IMR-90 (cell line): ENCODE measurements at regions not wholly inside any gene's neighbourhood (a gene's known extent, or its start where the extent isn't known, plus 50 kb on each side); places are given as distances from the start of the nearest gene placed in this dataset.

Experiments used
- ATAC-seq: fragments of 200-7000 bp; cut with Tn5 transposase; 2 replicates; pipeline ENCODE4 v1.9.1; 2020; ENCODE audit warnings: low read depth, mild to moderate bottlenecking, moderate library complexity
- BruUV-seq: library from RNA; stranded (reverse); fragments of 400-500 nt; replicated peaks from 2 replicates; lab custom pipeline; 2021; lab: Mats Ljungman, UMichigan
- CTCF ChIA-PET: fragments of 300-600 bp; formaldehyde crosslinking; extraction: SDS; loops from one replicate; lab custom pipeline; 2021; ENCODE audit warnings: antibody characterized with exemption; lab: Yijun Ruan, JAX
- POLR2A ChIA-PET: fragments of 300-600 bp; sonication (Branson Sonifier 250); formaldehyde crosslinking; loops from one replicate; lab custom pipeline; 2022; ENCODE audit warnings: antibody characterized with exemption; ENCODE audit not compliant: unreplicated experiment; lab: Charles Lee
- DNase-seq: peaks from one replicate; pipeline ENCODE4 v3.0.0; 2013
- H2AFZ ChIP-seq: replicated peaks from 2 replicates; pipeline ENCODE3; 2013; ENCODE audit warnings: low read length, mild to moderate bottlenecking; ENCODE audit not compliant: poor library complexity
- H2AK5ac ChIP-seq: 2 replicates; pipeline ENCODE4 v1.6.1; 2013; ENCODE audit warnings: low read depth, low read length, inconsistent platforms
- H2AK9ac ChIP-seq: replicated peaks from 2 replicates; pipeline ENCODE3; 2013; ENCODE audit warnings: mild to moderate bottlenecking, low read depth, low read length, moderate library complexity; ENCODE audit not compliant: poor library complexity
- H2BK120ac ChIP-seq: 2 replicates; pipeline ENCODE4 v1.6.1; 2013; ENCODE audit warnings: low read depth, low read length, inconsistent platforms
- H2BK15ac ChIP-seq: 3 replicates; pipeline ENCODE4 v1.6.1; 2013; ENCODE audit warnings: low read depth, low read length, inconsistent platforms
- H2BK20ac ChIP-seq: 2 replicates; pipeline ENCODE4 v1.6.1; 2013; ENCODE audit warnings: low read depth, mild to moderate bottlenecking, inconsistent platforms, low read length, moderate library complexity
- H2BK5ac ChIP-seq: 2 replicates; pipeline ENCODE4 v1.6.1; 2013; ENCODE audit warnings: mild to moderate bottlenecking, low read depth, low read length, inconsistent platforms; ENCODE audit not compliant: poor library complexity, severe bottlenecking
- H3K14ac ChIP-seq: replicated peaks from 2 replicates; pipeline ENCODE4 v1.6.1; 2013; ENCODE audit warnings: low read depth, low read length, inconsistent platforms
- H3K18ac ChIP-seq: 2 replicates; pipeline ENCODE4 v1.6.1; 2013; ENCODE audit warnings: low read depth, low read length, control low read depth
- H3K23ac ChIP-seq: 2 replicates; pipeline ENCODE4 v1.6.1; 2013; ENCODE audit warnings: low read depth, low read length, inconsistent platforms
- H3K27ac ChIP-seq: 2 replicates; pipeline ENCODE4 v1.5.1; 2013; ENCODE audit warnings: mild to moderate bottlenecking, control low read depth, low read length; ENCODE audit not compliant: insufficient read depth
- H3K27me3 ChIP-seq: 2 replicates; pipeline ENCODE4 v1.6.1; 2013; ENCODE audit warnings: low read length; ENCODE audit not compliant: control insufficient read depth, insufficient read depth
- H3K36me3 ChIP-seq: 2 replicates; pipeline ENCODE4 v1.6.1; 2013; ENCODE audit warnings: low read length, mixed read lengths; ENCODE audit not compliant: control insufficient read depth, insufficient read depth
- H3K4ac ChIP-seq: 2 replicates; pipeline ENCODE4 v1.6.1; 2013; ENCODE audit warnings: low read depth, low read length, inconsistent platforms
- H3K4me1 ChIP-seq: 2 replicates; pipeline ENCODE4 v1.6.1; 2013; ENCODE audit warnings: low read length, mixed read lengths; ENCODE audit not compliant: control insufficient read depth, insufficient read depth
- H3K4me2 ChIP-seq: 2 replicates; pipeline ENCODE4 v1.6.1; 2013; ENCODE audit warnings: low read depth, mild to moderate bottlenecking, control low read depth, low read length, moderate library complexity
- H3K4me3 ChIP-seq: 2 replicates; pipeline ENCODE4 v1.5.1; 2013; ENCODE audit warnings: low read depth, mild to moderate bottlenecking, control low read depth, low read length, moderate library complexity; ENCODE audit not compliant: insufficient read depth
- H3K56ac ChIP-seq: 2 replicates; pipeline ENCODE4 v1.6.1; 2013; ENCODE audit warnings: low read length, inconsistent platforms; ENCODE audit not compliant: insufficient read depth; ENCODE audit errors: extremely low read depth
- H3K79me1 ChIP-seq, 2 experiments: 2 replicates each; pipeline ENCODE4 v1.6.1; 2013; ENCODE audit warnings: low read length in 2 of 2, inconsistent platforms in 1 of 2, low read depth in 1 of 2
- H3K9ac ChIP-seq: 2 replicates; pipeline ENCODE4 v1.6.1; 2013; ENCODE audit warnings: low read depth, low read length, control low read depth
- H3K9me1 ChIP-seq: 2 replicates; pipeline ENCODE4 v1.6.1; 2013; ENCODE audit warnings: low read length, inconsistent platforms; ENCODE audit not compliant: insufficient read depth
- H3K9me3 ChIP-seq: 2 replicates; pipeline ENCODE4 v1.6.1; 2013; ENCODE audit warnings: low read length; ENCODE audit not compliant: control insufficient read depth, insufficient read depth
- H4K20me1 ChIP-seq: 2 replicates; pipeline ENCODE4 v1.6.1; 2013; ENCODE audit warnings: low read length, inconsistent platforms; ENCODE audit not compliant: insufficient read depth
- H4K5ac ChIP-seq: 2 replicates; pipeline ENCODE4 v1.6.1; 2013; ENCODE audit warnings: mild to moderate bottlenecking, low read depth, low read length, control low read depth
- H4K8ac ChIP-seq, 2 experiments: 2 replicates each; pipeline ENCODE4 v1.6.1; 2013; ENCODE audit warnings: low read depth in 2 of 2, low read length in 2 of 2, control low read depth in 1 of 2, inconsistent platforms in 1 of 2
- H4K91ac ChIP-seq: 2 replicates; pipeline ENCODE4 v1.6.1; 2013; ENCODE audit warnings: low read depth, low read length, inconsistent platforms; ENCODE audit not compliant: insufficient read depth
- BHLHE40 ChIP-seq: fragments of 150-350 bp; IDR thresholded peaks from 2 replicates; pipeline ENCODE4 v1.6.1; 2016; ENCODE audit warnings: mild to moderate bottlenecking, low read depth, low read length
- CHD1 ChIP-seq: IDR thresholded peaks from 2 replicates; pipeline ENCODE4 v1.6.1; 2012; ENCODE audit warnings: low read depth, low read length, improper control_type of control experiment
- CTCF ChIP-seq: conservative IDR thresholded peaks from 2 replicates; pipeline ENCODE4 v1.5.1; 2012; ENCODE audit warnings: mild to moderate bottlenecking, low read depth, low read length, improper control_type of control experiment
- ELK1 ChIP-seq: fragments of 150-350 bp; IDR thresholded peaks from 2 replicates; pipeline ENCODE4 v1.6.1; 2016; ENCODE audit warnings: low read depth, mild to moderate bottlenecking, low read length, moderate library complexity, borderline replicate concordance
- FOS ChIP-seq: fragments of 150-350 bp; IDR thresholded peaks from 2 replicates; pipeline ENCODE4 v1.6.1; 2016; ENCODE audit warnings: low read depth, low read length
- MAFK ChIP-seq: IDR thresholded peaks from 2 replicates; pipeline ENCODE4 v1.6.1; 2012; ENCODE audit warnings: low read depth, low read length, improper control_type of control experiment
- MAZ ChIP-seq: IDR thresholded peaks from 2 replicates; pipeline ENCODE4 v1.6.1; 2012; ENCODE audit warnings: low read depth, mild to moderate bottlenecking, low read length, improper control_type of control experiment, moderate library complexity, borderline replicate concordance
- MXI1 ChIP-seq: IDR thresholded peaks from 2 replicates; pipeline ENCODE4 v1.6.1; 2012; ENCODE audit warnings: low read depth, mild to moderate bottlenecking, low read length, moderate library complexity, borderline replicate concordance
- NFE2L2 ChIP-seq: fragments of 150-350 bp; IDR thresholded peaks from 2 replicates; pipeline ENCODE4 v1.6.1; 2016; ENCODE audit warnings: low read depth, mild to moderate bottlenecking, low read length
- POLR2A ChIP-seq: IDR thresholded peaks from 2 replicates; pipeline ENCODE4 v1.6.1; 2012; ENCODE audit warnings: mild to moderate bottlenecking, low read depth, low read length
- RAD21 ChIP-seq: IDR thresholded peaks from 2 replicates; pipeline ENCODE4 v1.6.1; 2012; ENCODE audit warnings: low read length, improper control_type of control experiment
- RCOR1 ChIP-seq: IDR thresholded peaks from 2 replicates; pipeline ENCODE4 v1.6.1; 2012; ENCODE audit warnings: mild to moderate bottlenecking, low read length, improper control_type of control experiment; ENCODE audit not compliant: insufficient replicate concordance
- RFX5 ChIP-seq: IDR thresholded peaks from 2 replicates; pipeline ENCODE4 v1.8.0; 2012; ENCODE audit warnings: low read depth, mild to moderate bottlenecking, low read length, moderate library complexity
- SMC3 ChIP-seq: fragments of 150-350 bp; IDR thresholded peaks from 2 replicates; pipeline ENCODE4 v1.6.1; 2016; ENCODE audit warnings: low read depth, mild to moderate bottlenecking, antibody characterized with exemption, low read length, moderate library complexity
- USF2 ChIP-seq: fragments of 150-350 bp; IDR thresholded peaks from 2 replicates; pipeline ENCODE4 v1.6.1; 2017; ENCODE audit warnings: mild to moderate bottlenecking, antibody characterized with exemption, low read length, low read depth
- WGBS, 2 experiments: methylation state at CpG; one replicate each; pipeline versions ENCODE4 v1.1.5 to v1.1.7; 2013; ENCODE audit warnings: missing lambda C conversion rate in 2 of 2; ENCODE audit not compliant: insufficient read length in 1 of 2; ENCODE audit errors: extremely low coverage in 2 of 2; 5-methylcytosine and 5-hydroxymethylcytosine counted together
- dilution Hi-C: fragments of 300-500 bp; cut with HindIII; formaldehyde crosslinking; loops from one replicate; pipeline ENCODE4 v1.14.3; 2018; ENCODE audit warnings: low sequenced_read_pairs; ENCODE audit not compliant: unreplicated experiment
- in situ Hi-C: fragments of 300-500 bp; cut with MboI; formaldehyde crosslinking; loops from 3 replicates; pipeline ENCODE4 v1.14.3; 2019; ENCODE audit warnings: low sequenced_read_pairs, inconsistent platforms, mixed read lengths
- intact Hi-C: fragments of 100-400 bp; cut with micrococcal nuclease; formaldehyde crosslinking; loops from 2 replicates; pipeline ENCODE4 v1.10.0; 2022

DNA sequence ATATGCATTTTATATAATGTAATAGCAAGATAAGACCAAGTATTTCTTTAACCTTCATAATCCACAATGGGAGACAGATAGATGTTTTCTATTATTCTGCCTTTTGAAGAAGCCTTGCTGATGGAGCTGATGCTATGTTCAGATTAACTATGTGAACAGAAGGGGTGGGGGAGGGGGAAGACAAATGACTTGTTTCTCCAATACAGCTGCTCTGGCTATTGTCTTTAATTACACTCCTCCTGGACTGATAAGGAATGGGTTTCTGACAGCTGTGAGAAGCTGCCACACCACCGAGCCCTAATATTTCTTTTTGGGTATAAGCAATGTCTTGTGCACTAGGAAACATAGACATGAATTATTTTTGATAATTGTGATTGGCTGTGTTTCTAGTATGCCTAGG lies 62.0 kb downstream of the CAVIN4 start:
- H4K91ac ChIP-seq, result no peak overlapping the region
- dilution Hi-C loops, result no loop called here
- in situ Hi-C loops, result no loop called here
- no peak overlapping the region for H4K5ac ChIP-seq
- H3K4me2 ChIP-seq, result no peak overlapping the region
- no peak overlapping the region for H3K4me3 ChIP-seq
- CTCF ChIA-PET, result interaction anchor here (0.7 kb wide), 1 partner anchor 14 kb away, joined by 3 read pairs; no protein-coding TSS in a partner anchor
- no CpG with 5 or more reads among the region's 1 CpG for WGBS, 2 experiments
- H2BK20ac ChIP-seq, result no peak overlapping the region
- no peak overlapping the region for H2AFZ ChIP-seq
- H3K23ac ChIP-seq, result no peak overlapping the region
- no peak overlapping the region for H2BK5ac ChIP-seq
- no peaks in the 10 kb centered on the region for H3K9me3 ChIP-seq
- no peak overlapping the region for H3K56ac ChIP-seq
- H2BK120ac ChIP-seq, result no peak overlapping the region
- intact Hi-C loops, result no loop called here
- POLR2A ChIA-PET, result no interaction called here
- H4K8ac ChIP-seq, result no peak overlapping the region
- no peak for DNase-seq
- no peak overlapping the region for H3K9ac ChIP-seq
- no peak for ATAC-seq
- no peak for TF ChIP-seq RCOR1
- TF ChIP-seq NFE2L2, result no peak
- no peak for TF ChIP-seq FOS
- TF ChIP-seq CTCF, result no peak
- TF ChIP-seq POLR2A, result no peak
- TF ChIP-seq RFX5, result no peak
- TF ChIP-seq MAFK, result no peak
- no peak for TF ChIP-seq MXI1
- TF ChIP-seq CHD1, result no peak
- no peak for TF ChIP-seq ELK1
- no peak for TF ChIP-seq USF2
- no peak for TF ChIP-seq MAZ
- TF ChIP-seq BHLHE40, result no peak
- no peak for TF ChIP-seq SMC3
- TF ChIP-seq RAD21, result no peak
- no TSS peak for BruUV-seq
- no peak overlapping the region for H3K18ac ChIP-seq
- no peak overlapping the region for H2BK15ac ChIP-seq
- H2AK5ac ChIP-seq, result no peak overlapping the region
- no peaks in the 10 kb centered on the region for H3K36me3 ChIP-seq
- H3K27ac ChIP-seq, result no peak overlapping the region
- no peaks in the 10 kb centered on the region for H3K4me1 ChIP-seq
- no peaks in the 10 kb centered on the region for H3K79me1 ChIP-seq
- H2AK9ac ChIP-seq, result no peak overlapping the region
- H4K20me1 ChIP-seq, result no peaks in the 10 kb centered on the region
- no peak overlapping the region for H3K4ac ChIP-seq
- H3K27me3 ChIP-seq, result no peaks in the 10 kb centered on the region
- no peaks in the 10 kb centered on the region for H3K9me1 ChIP-seq
- no peak overlapping the region for H3K14ac ChIP-seq
